H1 (cell line): ENCODE measurements at regions not wholly inside any gene's neighbourhood (a gene's known extent, or its start where the extent isn't known, plus 50 kb on each side); places are given as distances from the start of the nearest gene placed in this dataset.

Experiments used
- CREB1 ChIP-seq: IDR thresholded peaks from 2 replicates; pipeline ENCODE4 v1.6.1; 2012; ENCODE audit warnings: inconsistent platforms
- EGR1 ChIP-seq: IDR thresholded peaks from 2 replicates; pipeline ENCODE4 v1.6.1; 2011; ENCODE audit warnings: low read depth, low read length, borderline replicate concordance
- TAF1 ChIP-seq: IDR thresholded peaks from 2 replicates; pipeline ENCODE4 v1.6.1; 2011; ENCODE audit warnings: mild to moderate bottlenecking, low read depth, low read length
- TF ChIP-seq, protein P1 (sequence below): fragments of 300-600 bp; sonication (generic); IDR thresholded peaks from 2 replicates; pipeline ENCODE4 v1.7.1; 2012; ENCODE audit warnings: low read length, moderate library complexity, mild to moderate bottlenecking, inconsistent platforms; ENCODE audit not compliant: insufficient replicate concordance
- TF ChIP-seq, protein P2 (sequence below): IDR thresholded peaks from 2 replicates; pipeline ENCODE4 v1.6.1; 2011; ENCODE audit warnings: low read depth, mild to moderate bottlenecking, low read length; ENCODE audit not compliant: insufficient read depth

DNA sequence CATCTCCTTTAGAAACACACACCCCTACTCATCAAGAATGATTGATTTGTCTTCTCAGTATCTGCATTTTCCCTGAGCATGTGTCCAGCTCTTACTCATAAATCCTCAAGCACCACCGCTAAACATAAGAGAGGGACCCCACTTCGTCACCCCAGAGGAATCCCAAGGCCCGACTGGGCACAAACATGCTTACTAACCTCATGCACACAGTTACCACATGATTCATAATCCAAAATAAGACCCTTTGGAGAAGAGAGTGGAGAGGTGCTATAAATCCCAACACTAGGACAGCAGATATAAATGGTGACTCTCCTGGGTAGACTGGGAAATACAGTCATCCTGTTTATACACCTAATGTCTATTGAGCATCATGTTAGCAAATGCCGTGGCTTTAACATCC, 843.2 kb upstream of the ID2 start (continued):
- TF ChIP-seq, protein P1, sequence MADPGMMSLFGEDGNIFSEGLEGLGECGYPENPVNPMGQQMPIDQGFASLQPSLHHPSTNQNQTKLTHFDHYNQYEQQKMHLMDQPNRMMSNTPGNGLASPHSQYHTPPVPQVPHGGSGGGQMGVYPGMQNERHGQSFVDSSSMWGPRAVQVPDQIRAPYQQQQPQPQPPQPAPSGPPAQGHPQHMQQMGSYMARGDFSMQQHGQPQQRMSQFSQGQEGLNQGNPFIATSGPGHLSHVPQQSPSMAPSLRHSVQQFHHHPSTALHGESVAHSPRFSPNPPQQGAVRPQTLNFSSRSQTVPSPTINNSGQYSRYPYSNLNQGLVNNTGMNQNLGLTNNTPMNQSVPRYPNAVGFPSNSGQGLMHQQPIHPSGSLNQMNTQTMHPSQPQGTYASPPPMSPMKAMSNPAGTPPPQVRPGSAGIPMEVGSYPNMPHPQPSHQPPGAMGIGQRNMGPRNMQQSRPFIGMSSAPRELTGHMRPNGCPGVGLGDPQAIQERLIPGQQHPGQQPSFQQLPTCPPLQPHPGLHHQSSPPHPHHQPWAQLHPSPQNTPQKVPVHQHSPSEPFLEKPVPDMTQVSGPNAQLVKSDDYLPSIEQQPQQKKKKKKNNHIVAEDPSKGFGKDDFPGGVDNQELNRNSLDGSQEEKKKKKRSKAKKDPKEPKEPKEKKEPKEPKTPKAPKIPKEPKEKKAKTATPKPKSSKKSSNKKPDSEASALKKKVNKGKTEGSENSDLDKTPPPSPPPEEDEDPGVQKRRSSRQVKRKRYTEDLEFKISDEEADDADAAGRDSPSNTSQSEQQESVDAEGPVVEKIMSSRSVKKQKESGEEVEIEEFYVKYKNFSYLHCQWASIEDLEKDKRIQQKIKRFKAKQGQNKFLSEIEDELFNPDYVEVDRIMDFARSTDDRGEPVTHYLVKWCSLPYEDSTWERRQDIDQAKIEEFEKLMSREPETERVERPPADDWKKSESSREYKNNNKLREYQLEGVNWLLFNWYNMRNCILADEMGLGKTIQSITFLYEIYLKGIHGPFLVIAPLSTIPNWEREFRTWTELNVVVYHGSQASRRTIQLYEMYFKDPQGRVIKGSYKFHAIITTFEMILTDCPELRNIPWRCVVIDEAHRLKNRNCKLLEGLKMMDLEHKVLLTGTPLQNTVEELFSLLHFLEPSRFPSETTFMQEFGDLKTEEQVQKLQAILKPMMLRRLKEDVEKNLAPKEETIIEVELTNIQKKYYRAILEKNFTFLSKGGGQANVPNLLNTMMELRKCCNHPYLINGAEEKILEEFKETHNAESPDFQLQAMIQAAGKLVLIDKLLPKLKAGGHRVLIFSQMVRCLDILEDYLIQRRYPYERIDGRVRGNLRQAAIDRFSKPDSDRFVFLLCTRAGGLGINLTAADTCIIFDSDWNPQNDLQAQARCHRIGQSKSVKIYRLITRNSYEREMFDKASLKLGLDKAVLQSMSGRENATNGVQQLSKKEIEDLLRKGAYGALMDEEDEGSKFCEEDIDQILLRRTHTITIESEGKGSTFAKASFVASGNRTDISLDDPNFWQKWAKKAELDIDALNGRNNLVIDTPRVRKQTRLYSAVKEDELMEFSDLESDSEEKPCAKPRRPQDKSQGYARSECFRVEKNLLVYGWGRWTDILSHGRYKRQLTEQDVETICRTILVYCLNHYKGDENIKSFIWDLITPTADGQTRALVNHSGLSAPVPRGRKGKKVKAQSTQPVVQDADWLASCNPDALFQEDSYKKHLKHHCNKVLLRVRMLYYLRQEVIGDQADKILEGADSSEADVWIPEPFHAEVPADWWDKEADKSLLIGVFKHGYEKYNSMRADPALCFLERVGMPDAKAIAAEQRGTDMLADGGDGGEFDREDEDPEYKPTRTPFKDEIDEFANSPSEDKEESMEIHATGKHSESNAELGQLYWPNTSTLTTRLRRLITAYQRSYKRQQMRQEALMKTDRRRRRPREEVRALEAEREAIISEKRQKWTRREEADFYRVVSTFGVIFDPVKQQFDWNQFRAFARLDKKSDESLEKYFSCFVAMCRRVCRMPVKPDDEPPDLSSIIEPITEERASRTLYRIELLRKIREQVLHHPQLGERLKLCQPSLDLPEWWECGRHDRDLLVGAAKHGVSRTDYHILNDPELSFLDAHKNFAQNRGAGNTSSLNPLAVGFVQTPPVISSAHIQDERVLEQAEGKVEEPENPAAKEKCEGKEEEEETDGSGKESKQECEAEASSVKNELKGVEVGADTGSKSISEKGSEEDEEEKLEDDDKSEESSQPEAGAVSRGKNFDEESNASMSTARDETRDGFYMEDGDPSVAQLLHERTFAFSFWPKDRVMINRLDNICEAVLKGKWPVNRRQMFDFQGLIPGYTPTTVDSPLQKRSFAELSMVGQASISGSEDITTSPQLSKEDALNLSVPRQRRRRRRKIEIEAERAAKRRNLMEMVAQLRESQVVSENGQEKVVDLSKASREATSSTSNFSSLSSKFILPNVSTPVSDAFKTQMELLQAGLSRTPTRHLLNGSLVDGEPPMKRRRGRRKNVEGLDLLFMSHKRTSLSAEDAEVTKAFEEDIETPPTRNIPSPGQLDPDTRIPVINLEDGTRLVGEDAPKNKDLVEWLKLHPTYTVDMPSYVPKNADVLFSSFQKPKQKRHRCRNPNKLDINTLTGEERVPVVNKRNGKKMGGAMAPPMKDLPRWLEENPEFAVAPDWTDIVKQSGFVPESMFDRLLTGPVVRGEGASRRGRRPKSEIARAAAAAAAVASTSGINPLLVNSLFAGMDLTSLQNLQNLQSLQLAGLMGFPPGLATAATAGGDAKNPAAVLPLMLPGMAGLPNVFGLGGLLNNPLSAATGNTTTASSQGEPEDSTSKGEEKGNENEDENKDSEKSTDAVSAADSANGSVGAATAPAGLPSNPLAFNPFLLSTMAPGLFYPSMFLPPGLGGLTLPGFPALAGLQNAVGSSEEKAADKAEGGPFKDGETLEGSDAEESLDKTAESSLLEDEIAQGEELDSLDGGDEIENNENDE, result no peak
- TF ChIP-seq CREB1, result no peak
- TF ChIP-seq, protein P2, sequence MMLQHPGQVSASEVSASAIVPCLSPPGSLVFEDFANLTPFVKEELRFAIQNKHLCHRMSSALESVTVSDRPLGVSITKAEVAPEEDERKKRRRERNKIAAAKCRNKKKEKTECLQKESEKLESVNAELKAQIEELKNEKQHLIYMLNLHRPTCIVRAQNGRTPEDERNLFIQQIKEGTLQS, result no peak
- no peak for TF ChIP-seq EGR1
- TF ChIP-seq TAF1, result no peak
